Transverse colon (tissue), 4 donors: ENCODE measurements at regions not wholly inside any gene's neighbourhood (a gene's known extent, or its start where the extent isn't known, plus 50 kb on each side); places are given as distances from the start of the nearest gene placed in this dataset.

Experiments used
- DNase-seq: peaks from one replicate; pipeline ENCODE4 v3.0.0-alpha.2; 2019
- H3K27ac ChIP-seq, 4 donors: fragments of 200-600 bp; sonication (generic); 2 replicates each; pipeline ENCODE4 v1.5.1; 2016 to 2018; ENCODE audit warnings: inconsistent platforms in 4 of 4
- H3K27me3 ChIP-seq: fragments of 200-600 bp; sonication (generic); 2 replicates; pipeline ENCODE4 v1.5.1; 2017; ENCODE audit warnings: inconsistent platforms
- H3K36me3 ChIP-seq, 4 donors: fragments of 200-600 bp; sonication (generic); 2 replicates each; pipeline ENCODE4 v1.5.1; 2017 to 2019; ENCODE audit warnings: inconsistent platforms in 4 of 4
- H3K4me1 ChIP-seq, 4 donors: fragments of 200-600 bp; sonication (generic); 2 replicates each; pipeline ENCODE4 v1.5.1; 2017 to 2020; ENCODE audit warnings: inconsistent platforms in 4 of 4
- H3K4me3 ChIP-seq, 4 donors: fragments of 200-600 bp; sonication (generic); 1 replicate in 1 of 4; 2 replicates in 3 of 4; pipeline versions ENCODE4 v1.5.1 to v1.6.1; 2017 to 2019; ENCODE audit warnings: inconsistent platforms in 4 of 4
- H3K9me3 ChIP-seq, 2 donors: fragments of 200-600 bp; sonication (generic); 2 replicates each; pipeline ENCODE4 v1.5.1; 2017 to 2019; ENCODE audit warnings: inconsistent platforms in 2 of 2
- EP300 ChIP-seq: sonication (generic); formaldehyde crosslinking; IDR thresholded peaks from one replicate; pipeline ENCODE4 v1.6.1; 2017; ENCODE audit warnings: antibody characterized with exemption, low read depth
- POLR2A ChIP-seq: fragments of 450-650 bp; IDR thresholded peaks from one replicate; pipeline ENCODE4 v1.6.1; 2016; ENCODE audit warnings: antibody characterized with exemption, mild to moderate bottlenecking, moderate library complexity
- POLR2AphosphoS5 ChIP-seq, 3 donors: sonication (generic); formaldehyde crosslinking; IDR thresholded peaks; one replicate each; pipeline ENCODE4 v1.6.1; 2016; ENCODE audit warnings: antibody characterized with exemption in 3 of 3
- WGBS, 2 donors: methylation state at CpG; one replicate each; pipeline ENCODE4 v1.1.5; 2018; ENCODE audit warnings: low coverage in 1 of 2; 5-methylcytosine and 5-hydroxymethylcytosine counted together
- in situ Hi-C, 4 donors: fragments of 200-750 bp; cut with MboI; loops; one replicate each; pipeline versions ENCODE4 v1.15.0 to v1.15.1; 2017; ENCODE audit warnings: low sequenced_read_pairs in 3 of 4, low pct_ligation_motif_present in 1 of 4, low pct_unique_long_range_greater_than_20kb in 1 of 4
- intact Hi-C: fragments of 100-400 bp; cut with DNase I; formaldehyde crosslinking; loops from one replicate; pipeline ENCODE4 v1.15.1; 2023; ENCODE audit warnings: low total_unique reads
- TF ChIP-seq, protein P1 (sequence below), 5 experiments: fragments of 200-600 bp in 3 of 5; fragments of 450-650 bp in 2 of 5; sonication (generic) in 3 of 5; IDR thresholded peaks; 1 replicate in 2 of 5; 2 replicates in 3 of 5; pipeline ENCODE4 v1.5.1; 2016 to 2017; ENCODE audit warnings: antibody characterized with exemption in 5 of 5, inconsistent platforms in 3 of 5, mild to moderate bottlenecking in 2 of 5, moderate library complexity in 1 of 5

DNA sequence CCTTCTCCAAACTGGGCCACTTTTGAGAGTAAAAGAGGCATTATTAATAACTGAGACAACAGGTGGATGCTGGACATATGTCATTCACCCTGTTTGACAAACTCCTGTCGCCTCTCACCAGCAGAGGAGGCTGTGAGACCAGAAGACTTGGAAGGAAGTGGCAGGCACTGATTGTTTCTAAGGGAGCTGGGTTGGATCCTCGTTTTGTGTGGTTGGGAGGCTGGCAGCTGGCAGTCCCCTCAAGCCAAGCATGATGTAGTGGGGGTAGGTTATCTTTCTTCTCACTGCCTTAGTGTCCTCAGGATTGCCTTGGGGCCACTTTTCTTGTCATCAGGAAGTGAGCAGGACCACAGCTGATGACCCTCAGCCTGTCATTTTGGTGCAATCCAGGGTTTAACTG lies 86.5 kb upstream of the KCNJ15 start:
- H3K27ac ChIP-seq, result no peak overlapping the region
- WGBS, 2 donors, result 0 to 27% methylated on average over 1 to 2 of the region's 2 CpGs

DNA sequence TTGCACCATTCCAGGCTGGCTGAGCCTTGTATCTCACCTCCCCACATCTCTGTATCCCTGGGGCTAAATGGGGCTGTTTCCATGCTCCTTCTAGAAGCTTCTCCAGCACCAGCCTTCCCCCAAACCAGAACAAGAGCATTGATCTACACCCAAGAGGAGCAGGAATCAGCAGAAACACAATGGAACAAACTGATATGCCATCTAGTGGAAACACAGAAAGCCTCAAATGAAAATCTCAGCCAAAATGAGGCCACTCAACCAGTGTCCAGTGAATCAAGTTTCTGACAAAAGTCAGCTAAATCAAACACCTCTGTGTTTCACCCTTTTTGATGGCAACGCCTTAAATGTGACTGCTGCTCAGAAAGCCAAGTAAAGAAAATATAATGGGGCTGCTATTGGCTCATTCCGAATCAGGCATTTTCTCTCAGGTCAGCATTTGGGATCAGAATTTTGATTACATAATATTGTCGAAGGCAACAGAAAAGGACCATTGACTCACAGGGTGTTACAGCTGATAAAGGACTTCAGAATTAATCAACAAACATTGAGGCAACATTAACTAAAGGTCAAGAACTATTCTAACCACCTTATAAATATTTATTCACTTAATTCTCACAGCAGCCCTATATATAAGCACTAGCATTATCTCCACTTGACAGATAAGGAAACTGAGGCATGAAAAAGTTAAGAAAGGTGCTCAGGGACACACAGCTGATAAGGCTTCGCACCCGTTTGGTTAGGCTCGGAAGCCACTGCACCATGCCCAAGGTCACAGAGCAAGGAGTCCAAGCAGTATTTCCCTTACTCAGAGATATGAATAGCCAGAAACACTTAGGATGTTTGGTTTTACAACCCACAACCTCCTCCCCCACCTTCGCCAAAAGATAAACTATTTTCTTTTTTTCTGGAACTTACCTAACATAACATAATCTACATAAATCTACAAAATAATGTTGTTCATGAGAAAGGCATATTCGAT lies 85.8 kb upstream of the KCNJ15 start:
- WGBS, 2 donors, result 63 to 71% methylated on average over 6 to 8 of the region's 8 CpGs
- Histone ChIP-seq H3K36me3 (no peaks in the 10 kb centered on the region), H3K9me3 (no peaks in the 10 kb centered on the region), H3K4me1 (no peaks in the 10 kb centered on the region), H3K27me3 (no peaks in the 10 kb centered on the region), H3K27ac (no peak overlapping the region), H3K4me3 (no peak overlapping the region)
- intact Hi-C loops, result no loop called here
- TF ChIP-seq POLR2A, result no peak
- TF ChIP-seq POLR2AphosphoS5 (IDR thresholded peaks at IDR 0.05), result no peak
- no peak for DNase-seq
- in situ Hi-C loops, result no loop called here

More for the DNA sequence above, 86.5 kb upstream of the KCNJ15 start:
- no peaks in the 10 kb centered on the region for H3K36me3 ChIP-seq
- no peak for DNase-seq
- no peaks in the 10 kb centered on the region for H3K27me3 ChIP-seq
- no peak for TF ChIP-seq POLR2AphosphoS5 (IDR thresholded peaks at IDR 0.05)
- TF ChIP-seq EP300, result no peak
- TF ChIP-seq POLR2A, result no peak
- TF ChIP-seq, protein P1, sequence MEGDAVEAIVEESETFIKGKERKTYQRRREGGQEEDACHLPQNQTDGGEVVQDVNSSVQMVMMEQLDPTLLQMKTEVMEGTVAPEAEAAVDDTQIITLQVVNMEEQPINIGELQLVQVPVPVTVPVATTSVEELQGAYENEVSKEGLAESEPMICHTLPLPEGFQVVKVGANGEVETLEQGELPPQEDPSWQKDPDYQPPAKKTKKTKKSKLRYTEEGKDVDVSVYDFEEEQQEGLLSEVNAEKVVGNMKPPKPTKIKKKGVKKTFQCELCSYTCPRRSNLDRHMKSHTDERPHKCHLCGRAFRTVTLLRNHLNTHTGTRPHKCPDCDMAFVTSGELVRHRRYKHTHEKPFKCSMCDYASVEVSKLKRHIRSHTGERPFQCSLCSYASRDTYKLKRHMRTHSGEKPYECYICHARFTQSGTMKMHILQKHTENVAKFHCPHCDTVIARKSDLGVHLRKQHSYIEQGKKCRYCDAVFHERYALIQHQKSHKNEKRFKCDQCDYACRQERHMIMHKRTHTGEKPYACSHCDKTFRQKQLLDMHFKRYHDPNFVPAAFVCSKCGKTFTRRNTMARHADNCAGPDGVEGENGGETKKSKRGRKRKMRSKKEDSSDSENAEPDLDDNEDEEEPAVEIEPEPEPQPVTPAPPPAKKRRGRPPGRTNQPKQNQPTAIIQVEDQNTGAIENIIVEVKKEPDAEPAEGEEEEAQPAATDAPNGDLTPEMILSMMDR (IDR thresholded peaks at IDR 0.05), result peak in 1 of 5 experiments; percentile 17
- no peaks in the 10 kb centered on the region for H3K4me1 ChIP-seq
- intact Hi-C loops (no loop called here), in situ Hi-C loops (no loop called here)
- no peak overlapping the region for H3K4me3 ChIP-seq
- H3K9me3 ChIP-seq, result no peaks in the 10 kb centered on the region

DNA sequence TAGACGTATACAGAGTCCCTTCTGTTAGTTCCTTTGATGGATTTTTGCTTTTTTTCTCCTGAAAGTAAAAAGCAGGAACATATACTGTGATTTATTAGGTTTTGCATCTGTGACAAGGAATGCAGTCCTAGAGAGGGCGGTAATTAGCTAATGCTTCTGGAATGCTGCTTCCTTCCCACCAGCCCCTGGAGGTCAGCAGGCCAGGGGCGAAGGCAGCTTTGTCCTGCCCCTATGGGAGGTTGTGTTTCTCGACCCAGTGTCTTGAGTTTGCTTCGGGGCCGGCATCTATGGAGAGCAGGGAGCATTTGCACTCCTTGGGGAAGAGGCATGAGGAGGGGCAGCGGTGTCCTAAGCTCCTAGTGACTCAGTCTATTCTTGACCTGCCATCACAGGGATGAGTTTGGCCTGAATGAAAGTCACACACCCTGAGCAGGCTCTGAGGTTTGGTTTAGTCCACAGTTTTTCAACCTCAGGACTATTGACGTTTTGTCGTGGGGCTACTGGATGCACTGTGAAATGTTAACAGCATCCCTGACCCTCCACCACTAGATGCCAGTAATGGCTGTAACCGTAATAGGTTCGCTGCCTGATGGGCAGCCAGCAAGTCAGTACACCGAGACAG lies 85.0 kb upstream of the KCNJ15 start:
- H3K4me1 ChIP-seq, result no peaks in the 10 kb centered on the region
- no peaks in the 10 kb centered on the region for H3K27me3 ChIP-seq
- WGBS, 2 donors, result 66 to 88% methylated on average over 1 to 12 of the region's 12 CpGs
- intact Hi-C loops (no loop called here), in situ Hi-C loops (no loop called here)
- no peaks in the 10 kb centered on the region for H3K9me3 ChIP-seq
- H3K36me3 ChIP-seq, result no peaks in the 10 kb centered on the region
- no peak for DNase-seq
- H3K4me3 ChIP-seq, result no peak overlapping the region
- H3K27ac ChIP-seq, result no peak overlapping the region
- TF ChIP-seq POLR2A (no peak), EP300 (no peak), POLR2AphosphoS5 (IDR thresholded peaks at IDR 0.05) (no peak)
- TF ChIP-seq, protein P1 (IDR thresholded peaks at IDR 0.05), result no peak

DNA sequence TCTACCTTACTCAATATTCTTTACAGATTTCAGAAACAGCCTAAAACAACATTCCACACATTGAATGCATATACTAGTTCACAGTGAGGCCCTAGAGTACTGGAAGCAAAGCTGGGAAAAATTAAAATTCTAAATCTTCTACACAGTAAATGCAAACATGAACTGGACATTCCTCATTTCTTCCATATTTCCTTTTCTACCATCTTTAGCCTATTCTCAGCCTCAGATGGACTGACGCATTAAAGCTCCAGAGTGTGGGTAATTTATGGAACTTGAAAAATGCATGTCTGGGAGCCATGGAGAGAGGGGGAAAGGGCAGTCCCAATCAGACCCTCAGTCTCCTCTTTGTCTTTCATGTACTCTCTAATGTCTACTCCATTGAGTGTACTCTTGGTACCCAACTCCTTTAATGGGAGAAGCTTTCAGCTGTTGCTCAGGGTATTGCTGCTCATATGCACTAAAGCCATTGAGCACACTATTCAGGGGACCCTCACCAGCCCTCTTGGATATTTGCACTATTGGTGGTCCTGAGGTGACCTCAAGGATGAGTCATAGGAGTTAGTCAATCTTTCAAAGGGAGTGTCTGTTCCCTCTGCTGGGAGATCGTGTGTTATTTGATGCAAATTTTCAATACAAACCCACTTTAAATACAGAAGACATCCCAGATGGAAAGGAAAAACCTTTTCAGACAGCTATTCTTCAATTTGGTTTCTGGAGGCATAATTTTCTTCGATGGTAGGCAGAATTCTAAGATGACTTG lies 83.3 kb upstream of the KCNJ15 start:
- WGBS, 2 donors, result 68 to 81% methylated on average over 2 to 3 of the region's 3 CpGs
- TF ChIP-seq EP300 (no peak), POLR2AphosphoS5 (IDR thresholded peaks at IDR 0.05) (no peak), POLR2A (no peak)
- TF ChIP-seq, protein P1 (IDR thresholded peaks at IDR 0.05), result no peak
- H3K4me1 ChIP-seq, result no peaks in the 10 kb centered on the region
- H3K27me3 ChIP-seq, result no peaks in the 10 kb centered on the region
- intact Hi-C loops (no loop called here), in situ Hi-C loops (no loop called here)
- no peak for DNase-seq
- no peaks in the 10 kb centered on the region for H3K36me3 ChIP-seq
- no peak overlapping the region for H3K4me3 ChIP-seq
- no peak overlapping the region for H3K27ac ChIP-seq
- H3K9me3 ChIP-seq, result no peaks in the 10 kb centered on the region
